NCI-H2227 treated with DMSO at 0.1 percent for 48 hours (cell line): ENCODE measurements at regions not wholly inside any gene's neighbourhood (a gene's known extent, or its start where the extent isn't known, plus 50 kb on each side); places are given as distances from the start of the nearest gene placed in this dataset.

Source experiments
- DNase-seq: peaks from one replicate; lab custom pipeline; 2025; lab: John Stamatoyannopoulos, UW

- no peak for DNase-seq
Measured at GRCh38 chr12:53803194-53803593, 51.4 kb upstream of the CISTR start.

GRCh38 chr12:53803703-53804102 is 51.9 kb upstream of the CISTR start:
- DNase-seq: no peak

- no peak for DNase-seq
Measured at GRCh38 chr12:53804429-53804828, 52.6 kb upstream of the CISTR start.

GRCh38 chr12:53805067-53805466 is 53.3 kb upstream of the CISTR start:
- DNase-seq: no peak

GRCh38 chr12:53805791-53806190 is 54.0 kb upstream of the CISTR start:
- no peak for DNase-seq

- DNase-seq: peak; percentile 54
Measured at GRCh38 chr12:53806721-53807120, 54.9 kb upstream of the CISTR start.

- DNase-seq: no peak
Measured at GRCh38 chr12:53807322-53807860, 55.6 kb upstream of the CISTR start.

GRCh38 chr12:53808023-53808705 is 56.4 kb upstream of the CISTR start:
- DNase-seq: no peak

GRCh38 chr12:53809005-53809404 is 57.2 kb upstream of the CISTR start:
- DNase-seq: no peak

GRCh38 chr12:53810950-53811349 is 59.2 kb upstream of the CISTR start:
- no peak for DNase-seq

GRCh38 chr12:53811606-53812005 is 59.8 kb upstream of the CISTR start:
- DNase-seq: no peak

- DNase-seq: no peak
Measured at GRCh38 chr12:53816360-53817020, 64.7 kb upstream of the CISTR start.

GRCh38 chr12:53817021-53817389 is 65.2 kb upstream of the CISTR start:
- no peak for DNase-seq

- DNase-seq: no peak
Measured at GRCh38 chr12:53820514-53821306, 68.9 kb upstream of the CISTR start.

GRCh38 chr12:53824001-53824712 is 72.4 kb upstream of the CISTR start:
- DNase-seq: no peak

- no peak for DNase-seq
Measured at GRCh38 chr12:53825246-53826081, 73.7 kb upstream of the CISTR start.

GRCh38 chr12:53827306-53827705 is 75.5 kb upstream of the CISTR start:
- no peak for DNase-seq

GRCh38 chr12:53828598-53828997 is 76.8 kb upstream of the CISTR start:
- DNase-seq: no peak

GRCh38 chr12:53829130-53829819 is 77.5 kb upstream of the CISTR start:
- DNase-seq: peak; percentile 33

GRCh38 chr12:53830631-53831030 is 78.9 kb upstream of the CISTR start:
- no peak for DNase-seq
